Inferior parietal cortex (tissue), 1 donor: ENCODE measurements at regions not wholly inside any gene's neighbourhood (a gene's known extent, or its start where the extent isn't known, plus 50 kb on each side); places are given as distances from the start of the nearest gene placed in this dataset.

Experiments
- DNase-seq: peaks from one replicate; pipeline ENCODE4 v3.0.0-alpha.2; 2016; ENCODE audit errors: extremely low spot score

- no peak for DNase-seq
These were observed 575.4 kb upstream of the CADM1 start for GRCh38 chr11:116079580-116079979.

- no peak for DNase-seq
These were observed 573.9 kb upstream of the CADM1 start for GRCh38 chr11:116078101-116078591.

GRCh38 chr11:116077092-116077491, 572.9 kb upstream of the CADM1 start:
- DNase-seq: no peak

- DNase-seq: peak; percentile 64
These were observed 569.9 kb upstream of the CADM1 start for GRCh38 chr11:116073854-116074837.

GRCh38 chr11:116072601-116073410, 568.6 kb upstream of the CADM1 start:
- DNase-seq: no peak

GRCh38 chr11:116072133-116072532, 567.9 kb upstream of the CADM1 start:
- DNase-seq: no peak

GRCh38 chr11:116071241-116071640, 567.0 kb upstream of the CADM1 start:
- DNase-seq: no peak

GRCh38 chr11:116070520-116070919, 566.3 kb upstream of the CADM1 start:
- no peak for DNase-seq

- DNase-seq: no peak
These were observed 562.6 kb upstream of the CADM1 start for GRCh38 chr11:116066777-116067176.

- DNase-seq: peak; percentile 20
These were observed 561.8 kb upstream of the CADM1 start for GRCh38 chr11:116065986-116066385.

- DNase-seq: no peak
These were observed 561.1 kb upstream of the CADM1 start for GRCh38 chr11:116065191-116065895.

- no peak for DNase-seq
These were observed 558.4 kb upstream of the CADM1 start for GRCh38 chr11:116062490-116063171.

GRCh38 chr11:116062129-116062489, 557.9 kb upstream of the CADM1 start:
- DNase-seq: no peak

- no peak for DNase-seq
These were observed 557.1 kb upstream of the CADM1 start for GRCh38 chr11:116061322-116061721.

GRCh38 chr11:116059919-116060318, 555.7 kb upstream of the CADM1 start:
- DNase-seq: no peak

- no peak for DNase-seq
These were observed 552.8 kb upstream of the CADM1 start for GRCh38 chr11:116057000-116057399.

- no peak for DNase-seq
These were observed 550.8 kb upstream of the CADM1 start for GRCh38 chr11:116055064-116055463.

GRCh38 chr11:116053548-116053919, 549.3 kb upstream of the CADM1 start:
- DNase-seq: no peak

- DNase-seq: no peak
These were observed 548.7 kb upstream of the CADM1 start for GRCh38 chr11:116052603-116053547.

GRCh38 chr11:116051494-116051893, 547.3 kb upstream of the CADM1 start:
- no peak for DNase-seq
